ENCODE measurements at regions not wholly inside any gene's neighbourhood (a gene's known extent, or its start where the extent isn't known, plus 50 kb on each side); places are given as distances from the start of the nearest gene placed in this dataset.

DNA sequence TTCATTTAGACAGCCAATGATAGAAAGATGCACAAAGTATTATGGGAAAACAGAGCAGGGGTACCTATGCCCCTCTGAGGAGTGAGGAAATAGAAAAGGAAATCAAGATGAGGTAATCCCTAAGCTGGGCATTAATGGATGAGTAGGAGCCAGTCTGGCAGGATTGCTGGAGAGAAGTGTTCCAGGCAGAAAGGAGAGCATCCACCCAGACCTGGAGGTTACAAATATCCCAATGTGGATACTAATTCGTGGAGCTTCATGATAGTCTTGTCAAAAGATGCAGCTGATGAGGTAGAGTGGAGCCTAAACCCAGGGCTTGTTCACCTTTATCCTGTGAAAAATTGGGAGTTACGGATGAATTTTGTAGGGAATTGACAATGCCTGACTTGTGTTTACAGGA, 328.0 kb downstream of the ZNF608 start:
- Mint-ChIP-seq H3K27ac (no peak overlapping the region), H3K4me1 (ENCODE audit: low read depth) (no peaks in the 10 kb centered on the region), H3K4me3 (ENCODE audit: low read depth) (no peak overlapping the region), H3K27me3 (no peaks in the 10 kb centered on the region), H3K36me3 (ENCODE audit: insufficient read depth) (peaks cover 5% of the 10 kb centered on the region), H3K9me3 (ENCODE audit: low read depth) (peaks cover 8% of the 10 kb centered on the region)
- no peak for DNase-seq (ENCODE audit: low spot score, unreplicated experiment)
- TF ChIP-seq CTCF (IDR thresholded peaks at IDR 0.05; ENCODE audit: unreplicated experiment), result no peak

DNA sequence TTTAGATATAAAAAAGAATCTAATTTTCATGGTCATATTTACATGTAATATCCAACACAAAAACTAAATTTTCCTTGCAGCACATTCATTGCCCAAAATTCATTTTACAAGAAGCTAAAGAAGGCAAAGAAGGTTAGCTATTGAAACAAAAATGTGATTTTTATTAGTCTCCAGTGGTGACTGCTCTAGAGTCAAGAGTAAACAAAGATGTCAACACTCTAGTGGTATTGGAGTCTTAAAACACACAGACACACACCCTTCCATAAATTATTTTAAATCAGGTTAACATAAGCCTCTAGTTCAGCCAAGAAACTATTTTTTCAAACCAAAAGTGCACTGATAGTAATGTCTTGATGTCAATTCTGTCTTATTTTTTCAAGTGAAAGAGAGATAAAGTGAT, 329.2 kb downstream of the ZNF608 start:
- H3K4me3 Mint-ChIP-seq (ENCODE audit: low read depth), result no peak overlapping the region
- peaks cover 2% of the 10 kb centered on the region for H3K36me3 Mint-ChIP-seq (ENCODE audit: insufficient read depth)
- no peak overlapping the region for H3K27ac Mint-ChIP-seq
- peaks cover 11% of the 10 kb centered on the region for H3K9me3 Mint-ChIP-seq (ENCODE audit: low read depth)
- no peaks in the 10 kb centered on the region for H3K27me3 Mint-ChIP-seq
- no peak for TF ChIP-seq CTCF (IDR thresholded peaks at IDR 0.05; ENCODE audit: unreplicated experiment)
- H3K4me1 Mint-ChIP-seq (ENCODE audit: low read depth), result no peaks in the 10 kb centered on the region
- no peak for DNase-seq (ENCODE audit: low spot score, unreplicated experiment)

DNA sequence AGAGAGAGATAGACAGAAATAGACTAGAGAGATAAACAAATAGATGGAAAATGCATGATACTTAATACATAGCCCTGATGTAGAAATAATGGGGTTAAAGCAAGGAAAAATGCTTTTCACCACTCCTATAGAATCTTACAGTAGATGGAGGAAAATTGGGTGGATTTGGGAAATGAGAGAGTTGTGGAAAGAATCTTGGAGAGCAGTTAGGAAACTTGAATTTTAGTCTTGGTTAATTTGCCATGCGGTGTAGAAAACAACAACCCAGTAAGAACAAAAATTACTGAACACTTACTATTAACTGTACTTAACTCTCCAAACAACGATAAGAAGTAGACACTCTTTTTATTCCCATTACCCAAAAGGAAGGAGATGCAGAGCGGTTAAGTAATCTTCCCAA, 329.8 kb downstream of the ZNF608 start:
- no peaks in the 10 kb centered on the region for H3K27me3 Mint-ChIP-seq
- no peak for TF ChIP-seq CTCF (IDR thresholded peaks at IDR 0.05; ENCODE audit: unreplicated experiment)
- no peaks in the 10 kb centered on the region for H3K36me3 Mint-ChIP-seq (ENCODE audit: insufficient read depth)
- no peaks in the 10 kb centered on the region for H3K4me1 Mint-ChIP-seq (ENCODE audit: low read depth)
- no peak for DNase-seq (ENCODE audit: low spot score, unreplicated experiment)
- H3K4me3 Mint-ChIP-seq (ENCODE audit: low read depth), result no peak overlapping the region
- no peak overlapping the region for H3K27ac Mint-ChIP-seq
- H3K9me3 Mint-ChIP-seq (ENCODE audit: low read depth), result peaks cover 7% of the 10 kb centered on the region

DNA sequence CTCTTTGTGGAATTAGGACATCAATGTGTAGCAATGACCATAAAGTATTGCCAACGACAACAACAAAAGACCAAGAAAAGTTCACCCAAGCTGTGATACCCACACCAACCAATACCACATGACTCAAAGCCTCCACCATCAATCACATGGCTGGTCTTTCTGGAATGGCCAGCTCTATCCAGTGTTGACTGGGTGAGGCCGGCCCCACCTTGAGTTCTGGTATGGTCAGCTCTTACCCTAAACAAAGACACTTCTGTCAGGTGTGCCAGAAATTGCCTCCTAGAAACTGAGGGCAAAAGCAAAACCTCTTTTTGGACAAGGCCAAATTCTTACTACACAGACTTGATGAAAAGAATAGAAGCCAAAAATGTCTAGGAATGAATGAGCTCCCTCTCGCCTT, 331.5 kb downstream of the ZNF608 start:
- Mint-ChIP-seq H3K27ac (no peak overlapping the region), H3K36me3 (ENCODE audit: insufficient read depth) (no peaks in the 10 kb centered on the region), H3K9me3 (ENCODE audit: low read depth) (peaks cover 7% of the 10 kb centered on the region), H3K4me1 (ENCODE audit: low read depth) (peaks cover 3% of the 10 kb centered on the region), H3K4me3 (ENCODE audit: low read depth) (no peak overlapping the region), H3K27me3 (no peaks in the 10 kb centered on the region)
- DNase-seq (ENCODE audit: low spot score, unreplicated experiment), result no peak
- TF ChIP-seq CTCF (IDR thresholded peaks at IDR 0.05; ENCODE audit: unreplicated experiment), result no peak

- peaks cover 2% of the 10 kb centered on the region for H3K36me3 Mint-ChIP-seq (ENCODE audit: insufficient read depth)
- peaks cover 12% of the 10 kb centered on the region for H3K4me1 Mint-ChIP-seq (ENCODE audit: low read depth)
- H3K4me3 Mint-ChIP-seq (ENCODE audit: low read depth), result no peak overlapping the region
- no peak for TF ChIP-seq CTCF (IDR thresholded peaks at IDR 0.05; ENCODE audit: unreplicated experiment)
- peaks cover 17% of the 10 kb centered on the region for H3K9me3 Mint-ChIP-seq (ENCODE audit: low read depth)
- H3K27me3 Mint-ChIP-seq, result no peaks in the 10 kb centered on the region
- no peak overlapping the region for H3K27ac Mint-ChIP-seq
- DNase-seq (ENCODE audit: low spot score, unreplicated experiment), result no peak
Measured at GRCh38 chr5:124410539-124411488, 335.6 kb downstream of the ZNF608 start.
